Prostate gland (tissue), 2 donors: ENCODE measurements at regions not wholly inside any gene's neighbourhood (a gene's known extent, or its start where the extent isn't known, plus 50 kb on each side); places are given as distances from the start of the nearest gene placed in this dataset.
"Not testable (repeated sequence)": the region's sequence is repeated elsewhere in the genome, so short reads cannot be mapped to it uniquely, and the experiment has no call there.

Experiments
- DNase-seq: peaks from one replicate; pipeline ENCODE4 v3.0.0-alpha.2; 2019; ENCODE audit warnings: low spot score
- H3K27ac ChIP-seq, 2 donors: fragments of 200-600 bp; sonication (generic); 2 replicates each; pipeline ENCODE4 v1.5.1; 2017 to 2019
- H3K27me3 ChIP-seq: fragments of 200-600 bp; sonication (generic); replicated peaks from 2 replicates; pipeline ENCODE4 v1.5.1; 2019; ENCODE audit not compliant: insufficient read depth
- H3K36me3 ChIP-seq, 2 donors: fragments of 200-600 bp; sonication (generic); 1 replicate in 1 of 2; 2 replicates in 1 of 2; pipeline versions ENCODE4 v1.5.1 to v1.8.1; 2017 to 2019
- H3K4me1 ChIP-seq: fragments of 200-600 bp; sonication (generic); replicated peaks from 2 replicates; pipeline ENCODE4 v1.5.1; 2019
- H3K4me3 ChIP-seq, 2 donors: fragments of 200-600 bp; sonication (generic); 2 replicates each; pipeline ENCODE4 v1.5.1; 2017 to 2019
- H3K9me3 ChIP-seq: fragments of 200-600 bp; sonication (generic); 2 replicates; pipeline ENCODE4 v1.5.1; 2017
- WGBS: methylation state at CpG from one replicate; pipeline ENCODE4 v1.1.5; 2018; 5-methylcytosine and 5-hydroxymethylcytosine counted together
- intact Hi-C: fragments of 100-400 bp; cut with DNase I; formaldehyde crosslinking; loops from one replicate; pipeline ENCODE4 v1.14.2; 2022

DNA sequence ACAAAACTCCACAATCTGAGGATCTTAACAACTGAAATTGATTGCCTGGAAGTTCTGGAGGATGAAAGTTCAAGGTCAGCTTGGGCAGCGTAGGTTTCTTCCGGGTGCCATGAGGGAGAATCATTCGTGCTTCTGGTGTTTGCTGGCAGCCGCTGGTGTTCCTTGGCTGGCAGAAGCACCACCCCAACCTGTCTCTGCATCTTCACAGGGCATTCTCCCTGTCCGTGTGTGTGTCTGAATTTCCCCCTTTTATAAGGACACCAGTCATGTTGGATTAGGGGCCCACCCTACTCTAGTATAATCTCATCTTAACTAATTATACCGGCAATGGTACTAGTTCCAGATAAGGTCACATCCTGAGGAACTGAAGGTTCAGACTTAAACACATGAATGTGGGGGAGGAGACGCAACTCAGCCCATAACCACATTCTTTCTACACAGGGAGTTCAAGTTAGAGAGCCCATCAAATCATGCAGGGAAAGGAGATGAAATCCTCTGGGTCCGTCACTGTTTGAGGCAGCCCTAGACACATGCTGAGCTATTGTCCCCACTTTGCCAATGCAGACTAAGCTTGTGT lies 175.9 kb upstream of the PLGLB2 start:
- H3K4me3 ChIP-seq, H3K36me3 ChIP-seq, H3K27ac ChIP-seq, DNase-seq, intact Hi-C loops, H3K9me3 ChIP-seq, H3K4me1 ChIP-seq, H3K27me3 ChIP-seq: not testable (repeated sequence)
- 93% methylated on average over 2 of the region's 8 CpGs for WGBS

- 60% methylated on average over 4 of the region's 12 CpGs for WGBS
- DNase-seq: peak; percentile 12
- intact Hi-C loops: not testable (repeated sequence)
Observed at GRCh38 chr2:87572906-87573305, 175.0 kb upstream of the PLGLB2 start.

GRCh38 chr2:87573386-87574192 lies 174.3 kb upstream of the PLGLB2 start:
- WGBS: no CpG with 5 or more reads among the region's 14 CpGs
- H3K36me3 ChIP-seq, H3K4me3 ChIP-seq, intact Hi-C loops, DNase-seq, H3K4me1 ChIP-seq, H3K27ac ChIP-seq, H3K27me3 ChIP-seq, H3K9me3 ChIP-seq: not testable (repeated sequence)

More at GRCh38 chr2:87572906-87573305, 175.0 kb upstream of the PLGLB2 start:
- H3K27ac ChIP-seq, H3K4me1 ChIP-seq, H3K9me3 ChIP-seq, H3K36me3 ChIP-seq, H3K4me3 ChIP-seq, H3K27me3 ChIP-seq: not testable (repeated sequence)

DNA sequence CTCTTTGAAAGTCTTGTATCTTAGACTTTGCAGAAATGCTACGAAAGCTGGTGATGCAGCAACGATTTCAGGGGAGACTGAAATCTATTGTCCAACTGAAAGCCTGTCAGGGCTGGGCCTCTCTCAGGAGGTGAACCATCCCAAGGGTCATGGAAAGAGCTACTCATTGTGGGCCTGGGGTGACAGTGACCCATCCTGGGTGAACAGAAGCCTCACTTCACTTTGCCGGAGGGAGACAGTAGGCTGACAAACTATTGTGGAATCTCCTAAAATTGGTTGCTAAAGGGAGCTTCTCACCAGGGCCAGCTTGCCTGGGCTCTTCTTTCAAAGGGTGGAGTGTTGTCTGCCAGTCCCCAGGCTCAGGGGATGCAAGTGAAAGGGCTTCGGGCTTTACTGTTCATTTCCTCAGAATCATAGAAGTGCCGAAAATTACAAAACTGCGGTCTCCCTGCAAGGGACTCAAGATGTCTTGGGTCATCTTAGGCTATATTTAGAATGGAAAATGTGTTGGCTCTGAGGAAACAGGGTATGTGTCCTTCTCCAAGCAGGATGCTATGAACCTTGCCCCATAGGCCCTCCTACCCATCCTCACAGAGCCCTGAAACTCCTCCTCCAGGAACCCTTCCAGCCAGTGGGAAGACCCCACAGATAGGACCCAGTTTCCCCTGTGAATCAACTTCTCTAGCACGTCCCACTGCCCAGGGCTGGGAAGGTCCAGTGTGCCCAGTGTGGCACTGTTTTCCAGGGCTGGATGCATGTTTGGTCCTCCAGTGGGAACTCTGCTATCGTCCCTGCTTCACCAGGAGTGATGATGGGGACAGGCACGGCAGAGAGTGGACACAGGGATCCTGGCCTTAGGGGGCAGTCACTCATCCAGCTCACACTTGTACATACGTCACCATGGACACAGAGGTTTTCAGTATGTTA lies 173.4 kb upstream of the PLGLB2 start:
- H3K27me3 ChIP-seq, H3K4me1 ChIP-seq, H3K4me3 ChIP-seq, H3K9me3 ChIP-seq, intact Hi-C loops, H3K27ac ChIP-seq, H3K36me3 ChIP-seq, DNase-seq: not testable (repeated sequence)
- 33% methylated on average over 3 of the region's 10 CpGs for WGBS

DNA sequence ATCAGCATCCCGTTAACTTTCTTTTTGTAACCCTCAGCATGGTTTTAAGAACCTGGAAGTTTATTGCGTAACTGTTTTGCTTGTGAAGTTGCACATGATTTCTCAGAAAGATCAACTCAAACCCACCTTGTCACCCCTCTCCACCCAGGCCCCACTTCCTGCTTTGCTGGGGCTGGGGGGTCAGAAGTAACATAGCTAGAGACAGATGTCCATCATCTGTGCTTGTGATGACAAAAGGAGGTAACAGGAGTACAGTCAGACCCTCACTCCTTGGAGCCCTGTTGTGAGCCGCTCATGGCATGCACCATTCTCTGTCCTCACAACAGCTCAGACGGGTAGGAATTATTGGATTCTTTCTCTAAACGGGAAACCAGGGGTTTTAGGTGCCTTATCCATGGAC lies 172.7 kb upstream of the PLGLB2 start:
- H3K27ac ChIP-seq, H3K9me3 ChIP-seq, intact Hi-C loops, DNase-seq, H3K36me3 ChIP-seq, H3K4me1 ChIP-seq, H3K4me3 ChIP-seq, H3K27me3 ChIP-seq: not testable (repeated sequence)
- 73% methylated on average over 5 of the region's 5 CpGs for WGBS

- H3K9me3 ChIP-seq: not testable (repeated sequence)
Observed at GRCh38 chr2:87577358-87577757, 170.5 kb upstream of the PLGLB2 start.

DNA sequence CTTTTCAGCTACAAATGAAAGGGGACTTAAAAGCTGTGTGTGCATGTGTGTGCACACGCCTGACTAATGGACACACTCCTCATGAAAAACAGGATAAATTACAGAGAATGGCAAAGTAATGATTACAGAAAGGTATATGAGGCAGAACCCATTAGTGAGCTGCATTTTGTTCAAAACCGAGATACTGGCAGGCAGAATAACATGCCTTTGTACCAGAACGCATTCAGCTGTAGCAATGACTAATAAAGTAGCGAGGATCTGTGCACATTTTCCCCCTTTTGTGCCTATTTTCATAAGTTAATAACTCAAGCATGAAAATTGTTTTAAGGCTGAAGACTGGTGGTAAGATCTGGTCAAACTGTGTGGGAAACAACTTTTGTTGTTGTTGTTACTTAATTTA lies 165.7 kb upstream of the PLGLB2 start:
- DNase-seq, H3K4me3 ChIP-seq, H3K27me3 ChIP-seq, H3K36me3 ChIP-seq, H3K4me1 ChIP-seq, intact Hi-C loops, H3K9me3 ChIP-seq, H3K27ac ChIP-seq: not testable (repeated sequence)
- no CpG with 5 or more reads among the region's 4 CpGs for WGBS

More at GRCh38 chr2:87577358-87577757, 170.5 kb upstream of the PLGLB2 start:
- no CpG with 5 or more reads among the region's 2 CpGs for WGBS
- H3K27me3 ChIP-seq, H3K4me1 ChIP-seq, intact Hi-C loops, DNase-seq, H3K4me3 ChIP-seq, H3K27ac ChIP-seq, H3K36me3 ChIP-seq: not testable (repeated sequence)

DNA sequence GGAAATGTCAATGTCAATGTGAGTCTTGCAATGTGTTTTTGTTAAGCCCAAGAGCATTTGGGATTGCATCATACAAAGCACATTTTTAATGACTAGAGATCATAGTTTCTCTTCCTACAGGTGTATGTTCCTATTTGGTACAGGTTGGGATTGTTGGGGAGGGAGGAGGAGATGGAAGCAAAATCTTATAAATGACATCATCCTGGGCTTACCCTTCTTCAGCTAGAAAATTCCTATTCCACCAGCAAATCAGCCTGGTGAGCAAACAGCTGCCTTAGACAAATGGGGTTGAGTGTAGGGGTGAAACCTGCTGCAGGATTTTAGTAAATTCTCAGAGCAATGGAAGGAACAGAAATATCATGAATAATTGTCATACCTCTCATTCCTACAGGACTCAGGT lies 165.3 kb upstream of the PLGLB2 start:
- intact Hi-C loops, H3K4me1 ChIP-seq, H3K36me3 ChIP-seq, H3K9me3 ChIP-seq, H3K27me3 ChIP-seq, H3K27ac ChIP-seq, H3K4me3 ChIP-seq, DNase-seq: not testable (repeated sequence)

DNA sequence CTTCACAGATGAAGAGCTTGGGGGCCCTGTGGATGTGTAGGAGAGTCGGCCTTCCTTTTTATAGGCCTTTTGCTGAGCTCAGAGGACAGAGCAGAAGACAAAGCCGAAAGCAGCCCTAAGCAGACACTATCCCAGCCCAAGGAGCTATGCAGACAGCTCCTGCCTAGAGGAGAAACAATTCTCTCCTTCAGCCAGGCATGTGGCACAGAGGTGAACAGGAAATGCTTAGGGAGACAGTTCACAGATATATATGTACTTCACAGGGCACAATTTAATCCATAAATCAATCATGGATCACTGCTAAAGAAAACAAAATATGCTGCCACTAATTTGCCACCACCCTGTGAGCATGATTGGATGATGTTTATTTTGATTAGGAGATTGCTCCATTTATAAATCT lies 164.5 kb upstream of the PLGLB2 start:
- H3K4me3 ChIP-seq, intact Hi-C loops, DNase-seq, H3K4me1 ChIP-seq, H3K36me3 ChIP-seq, H3K27me3 ChIP-seq, H3K9me3 ChIP-seq, H3K27ac ChIP-seq: not testable (repeated sequence)
- WGBS: 66% methylated on average over 2 of the region's 2 CpGs

- H3K27me3 ChIP-seq, H3K4me1 ChIP-seq, H3K27ac ChIP-seq, H3K9me3 ChIP-seq, H3K36me3 ChIP-seq, intact Hi-C loops, DNase-seq: not testable (repeated sequence)
- H3K4me3 ChIP-seq: peak overlapping the region in 1 of 2 donors; percentile 3
- 53% methylated on average over 5 of the region's 15 CpGs for WGBS
Observed at GRCh38 chr2:87583803-87584202, 164.1 kb upstream of the PLGLB2 start.

DNA sequence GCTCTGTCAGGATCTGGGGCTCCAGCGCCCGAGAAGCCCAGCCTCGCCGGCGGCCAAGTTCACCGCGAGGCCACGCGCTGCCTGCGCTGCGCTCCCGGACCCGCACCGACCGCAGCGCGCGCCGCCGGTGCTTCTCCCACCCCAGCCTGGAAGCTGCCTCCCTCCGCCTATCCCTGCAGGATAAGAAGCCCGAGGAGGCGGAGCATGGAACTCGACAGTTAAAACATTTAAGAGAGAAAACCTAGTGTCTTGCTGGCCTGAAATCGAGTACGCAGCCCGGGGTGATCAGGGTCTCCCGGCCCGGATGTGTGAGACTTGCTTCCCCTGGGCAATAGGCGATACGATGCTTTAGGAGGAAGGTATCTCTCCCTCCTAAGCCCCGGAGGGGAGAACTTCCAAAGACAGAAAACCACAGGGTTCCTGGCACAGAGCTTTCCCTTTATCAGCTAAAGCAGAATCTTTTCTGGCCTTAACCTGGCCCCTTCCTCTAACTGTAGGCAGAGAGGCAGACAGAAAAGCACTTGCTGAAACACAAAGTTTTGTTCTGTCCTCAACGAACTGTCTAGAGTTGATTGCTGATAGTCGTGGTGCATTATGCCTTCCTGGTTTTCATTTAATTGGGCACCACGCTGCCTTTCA lies 163.5 kb upstream of the PLGLB2 start:
- H3K27ac ChIP-seq, intact Hi-C loops, DNase-seq, H3K4me1 ChIP-seq, H3K9me3 ChIP-seq, H3K36me3 ChIP-seq, H3K27me3 ChIP-seq: not testable (repeated sequence)
- 2% methylated on average over 17 of the region's 35 CpGs for WGBS
- H3K4me3 ChIP-seq: peak overlapping the region in 1 of 2 donors; percentile 3

GRCh38 chr2:87587934-87588333 lies 160.0 kb upstream of the PLGLB2 start:
- intact Hi-C loops, H3K4me1 ChIP-seq, H3K4me3 ChIP-seq, H3K27me3 ChIP-seq, H3K36me3 ChIP-seq, H3K27ac ChIP-seq, H3K9me3 ChIP-seq, DNase-seq: not testable (repeated sequence)
- no CpG with 5 or more reads among the region's 1 CpG for WGBS
